GM12872 (cell line): ENCODE measurements at regions not wholly inside any gene's neighbourhood (a gene's known extent, or its start where the extent isn't known, plus 50 kb on each side); places are given as distances from the start of the nearest gene placed in this dataset.

Experiments used
- CTCF ChIP-seq: IDR thresholded peaks from 3 replicates; pipeline ENCODE4 v1.5.1; 2011; ENCODE audit warnings: low read depth, mild to moderate bottlenecking, low read length, moderate library complexity; ENCODE audit not compliant: insufficient read depth

- TF ChIP-seq CTCF: no peak
Measured at GRCh38 chr3:4197670-4198069, 105.5 kb upstream of the SETMAR start.

DNA sequence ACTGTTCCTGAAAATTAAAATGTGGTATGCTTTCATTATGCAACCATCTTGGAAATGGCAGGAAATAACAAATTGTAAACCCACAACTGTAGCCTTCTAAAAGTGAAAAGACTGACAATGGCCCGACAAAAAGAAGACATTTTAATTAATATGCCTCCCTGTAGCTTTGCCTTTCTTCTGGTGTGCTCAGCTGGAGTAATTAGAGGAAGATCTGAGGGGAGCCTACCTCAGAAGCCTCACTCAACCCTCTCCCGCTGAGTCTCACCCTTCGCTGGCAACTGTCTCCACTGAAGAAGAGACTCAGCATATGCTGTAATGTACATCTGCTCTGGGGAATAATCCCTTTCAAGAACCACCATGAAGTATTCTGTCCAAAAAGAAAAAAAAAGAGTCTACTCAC is 104.7 kb upstream of the SETMAR start:
- no peak for TF ChIP-seq CTCF

DNA sequence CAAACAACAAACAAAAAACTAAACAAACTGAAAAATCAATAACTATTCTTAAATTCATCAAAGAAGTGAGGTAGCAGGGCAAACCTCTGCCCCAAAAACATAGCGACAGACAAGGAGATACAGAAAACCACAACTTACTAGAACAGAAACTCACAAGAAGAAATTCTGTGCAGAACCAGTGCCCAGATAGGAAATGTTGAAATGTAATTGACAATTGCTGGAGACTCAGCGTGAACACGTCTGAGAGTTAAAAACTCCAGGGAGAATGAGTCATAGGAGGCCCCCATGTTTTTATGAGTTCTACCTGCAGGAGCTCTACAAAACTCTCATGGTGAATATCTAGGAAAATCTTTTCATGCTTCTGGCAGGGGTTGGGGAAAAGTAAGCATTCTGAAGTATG is 95.5 kb upstream of the SETMAR start:
- TF ChIP-seq CTCF: no peak

- no peak for TF ChIP-seq CTCF
Measured at GRCh38 chr3:4208556-4208955, 94.6 kb upstream of the SETMAR start.

DNA sequence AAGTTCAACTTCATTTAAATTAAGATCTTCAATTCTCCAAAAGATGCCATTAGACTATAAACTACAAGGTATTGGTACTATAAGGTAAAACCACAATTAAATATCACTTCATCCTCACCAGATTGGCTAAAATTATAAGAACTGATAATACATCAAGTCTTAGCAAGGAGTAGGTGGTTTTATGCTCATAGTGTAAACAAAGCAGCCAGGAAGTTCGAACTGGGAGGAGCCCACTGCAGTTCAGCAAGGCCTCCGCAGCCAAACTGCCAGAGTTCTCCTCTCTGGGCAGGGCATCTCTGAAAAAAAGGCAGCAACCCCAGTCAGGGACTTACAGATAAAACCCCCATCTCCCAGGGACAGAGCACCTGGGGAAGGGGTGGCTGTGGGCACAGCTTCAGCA is 91.6 kb upstream of the SETMAR start:
- TF ChIP-seq CTCF: no peak

- TF ChIP-seq CTCF: no peak
Measured at GRCh38 chr3:4218456-4219226, 84.5 kb upstream of the SETMAR start.

- TF ChIP-seq CTCF: no peak
Measured at GRCh38 chr3:4219227-4219568, 84.0 kb upstream of the SETMAR start.
